ENCODE measurements at regions not wholly inside any gene's neighbourhood (a gene's known extent, or its start where the extent isn't known, plus 50 kb on each side); places are given as distances from the start of the nearest gene placed in this dataset.

DNA sequence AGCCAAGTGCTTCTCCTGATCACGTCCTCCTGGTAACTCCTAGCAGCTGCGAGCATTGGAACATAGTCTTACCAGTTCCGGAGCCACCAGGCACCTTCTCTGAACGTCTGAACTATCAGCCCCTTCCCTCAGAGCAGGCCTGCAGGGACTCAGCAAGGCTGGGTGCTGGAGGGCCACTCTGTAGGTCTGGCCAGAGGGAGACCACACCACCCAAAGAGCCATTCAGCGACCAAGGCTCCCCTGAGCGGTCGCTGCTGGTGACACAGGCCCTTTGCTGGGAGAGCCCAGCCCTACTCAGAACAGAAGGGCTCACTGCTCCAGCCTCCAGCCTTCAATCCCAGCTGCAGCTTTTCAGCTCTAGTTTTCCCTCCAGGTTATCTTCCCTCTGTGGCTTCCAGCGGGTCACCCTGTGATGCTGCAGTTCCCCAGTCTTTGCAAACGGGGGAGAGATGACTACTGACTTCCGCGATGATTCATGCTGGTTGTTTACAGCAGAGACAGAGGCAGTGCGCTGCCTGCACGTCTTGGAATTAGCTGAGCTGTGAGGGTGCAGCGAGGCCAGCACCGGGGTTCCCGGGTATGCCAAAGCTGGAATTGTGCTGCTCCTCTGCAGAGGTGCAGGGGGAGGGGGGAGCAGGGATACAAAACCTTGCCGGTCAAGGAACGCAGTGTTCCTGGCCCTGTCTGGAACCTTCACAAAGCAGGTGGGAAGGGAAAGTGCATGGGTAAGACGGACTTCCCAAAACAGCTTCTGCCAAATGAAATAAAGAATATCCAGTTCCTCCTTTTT is 161.4 kb downstream of the LY86 start:
- no peaks in the 10 kb centered on the region for H3K9me3 Mint-ChIP-seq (ENCODE audit: low read depth, unreplicated experiment)
- peaks cover 8% of the 10 kb centered on the region for H3K4me1 Mint-ChIP-seq (ENCODE audit: low read depth, unreplicated experiment)
- no peaks in the 10 kb centered on the region for H3K27me3 Mint-ChIP-seq (ENCODE audit: unreplicated experiment)
- DNase-seq: peak; percentile 40
- peak overlapping the region; percentile 54 for H3K4me3 Mint-ChIP-seq (ENCODE audit: low read depth, unreplicated experiment)
- H3K27ac Mint-ChIP-seq (ENCODE audit: unreplicated experiment): no peak overlapping the region
- intact Hi-C loops (cut with micrococcal nuclease; ENCODE audit: unreplicated experiment): no loop called here
- H3K36me3 Mint-ChIP-seq (ENCODE audit: insufficient read depth, unreplicated experiment): peaks cover 5% of the 10 kb centered on the region
- BruUV-seq (replicated peaks): no TSS peak
- TF ChIP-seq, protein P1, sequence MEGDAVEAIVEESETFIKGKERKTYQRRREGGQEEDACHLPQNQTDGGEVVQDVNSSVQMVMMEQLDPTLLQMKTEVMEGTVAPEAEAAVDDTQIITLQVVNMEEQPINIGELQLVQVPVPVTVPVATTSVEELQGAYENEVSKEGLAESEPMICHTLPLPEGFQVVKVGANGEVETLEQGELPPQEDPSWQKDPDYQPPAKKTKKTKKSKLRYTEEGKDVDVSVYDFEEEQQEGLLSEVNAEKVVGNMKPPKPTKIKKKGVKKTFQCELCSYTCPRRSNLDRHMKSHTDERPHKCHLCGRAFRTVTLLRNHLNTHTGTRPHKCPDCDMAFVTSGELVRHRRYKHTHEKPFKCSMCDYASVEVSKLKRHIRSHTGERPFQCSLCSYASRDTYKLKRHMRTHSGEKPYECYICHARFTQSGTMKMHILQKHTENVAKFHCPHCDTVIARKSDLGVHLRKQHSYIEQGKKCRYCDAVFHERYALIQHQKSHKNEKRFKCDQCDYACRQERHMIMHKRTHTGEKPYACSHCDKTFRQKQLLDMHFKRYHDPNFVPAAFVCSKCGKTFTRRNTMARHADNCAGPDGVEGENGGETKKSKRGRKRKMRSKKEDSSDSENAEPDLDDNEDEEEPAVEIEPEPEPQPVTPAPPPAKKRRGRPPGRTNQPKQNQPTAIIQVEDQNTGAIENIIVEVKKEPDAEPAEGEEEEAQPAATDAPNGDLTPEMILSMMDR (IDR thresholded peaks at IDR 0.05; ENCODE audit: unreplicated experiment): no peak
- CTCF ChIA-PET: interaction anchor here (0.5 to 0.7 kb wide), 2 partner anchors 356 to 492 kb away, joined by 3 to 6 read pairs; no protein-coding TSS in a partner anchor

DNA sequence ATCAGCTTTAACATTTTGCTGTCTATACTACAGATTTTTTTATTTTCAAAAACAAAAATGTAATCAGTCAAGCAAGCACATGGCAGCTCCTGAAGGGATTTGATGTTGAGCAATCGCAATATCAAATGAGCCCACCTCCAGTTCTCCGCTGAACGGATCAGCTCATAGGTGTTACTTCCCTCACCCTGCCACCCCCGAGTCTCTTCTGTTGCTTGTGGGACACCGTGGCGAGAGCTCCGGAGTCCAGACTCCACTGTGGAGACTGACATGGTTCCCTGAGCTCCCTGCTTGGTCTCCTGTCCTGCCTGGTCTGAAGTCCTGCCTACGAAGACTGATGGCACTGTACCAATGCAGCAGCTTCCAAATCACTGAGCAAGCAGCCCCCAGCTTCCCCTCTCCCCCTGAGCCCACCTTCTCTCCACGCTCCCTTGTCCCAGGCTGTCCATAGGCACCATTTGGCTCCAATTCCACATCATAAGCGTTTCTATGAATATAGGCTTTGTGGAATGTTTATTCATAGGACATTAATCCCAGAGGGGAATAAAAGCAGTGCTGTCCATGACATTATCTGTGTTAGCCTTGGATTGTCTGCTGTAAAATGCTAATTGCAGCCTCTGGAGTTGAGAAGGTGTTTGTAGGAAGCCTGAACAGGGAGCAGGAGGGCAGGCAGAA is 162.2 kb downstream of the LY86 start:
- Mint-ChIP-seq H3K36me3 (ENCODE audit: insufficient read depth, unreplicated experiment) (peaks cover 5% of the 10 kb centered on the region), H3K9me3 (ENCODE audit: low read depth, unreplicated experiment) (no peaks in the 10 kb centered on the region), H3K4me1 (ENCODE audit: low read depth, unreplicated experiment) (peaks cover 8% of the 10 kb centered on the region), H3K27ac (ENCODE audit: unreplicated experiment) (peak overlapping the region; percentile 52), H3K4me3 (ENCODE audit: low read depth, unreplicated experiment) (no peak overlapping the region), H3K27me3 (ENCODE audit: unreplicated experiment) (no peaks in the 10 kb centered on the region)
- DNase-seq: no peak
- CTCF ChIA-PET: interaction anchor here (0.5 to 0.7 kb wide), 2 partner anchors 355 to 491 kb away, joined by 3 to 6 read pairs; no protein-coding TSS in a partner anchor
- TF ChIP-seq, protein P1 (IDR thresholded peaks at IDR 0.05; ENCODE audit: unreplicated experiment): no peak
- no TSS peak for BruUV-seq (replicated peaks)
- intact Hi-C loops (cut with micrococcal nuclease; ENCODE audit: unreplicated experiment): no loop called here

DNA sequence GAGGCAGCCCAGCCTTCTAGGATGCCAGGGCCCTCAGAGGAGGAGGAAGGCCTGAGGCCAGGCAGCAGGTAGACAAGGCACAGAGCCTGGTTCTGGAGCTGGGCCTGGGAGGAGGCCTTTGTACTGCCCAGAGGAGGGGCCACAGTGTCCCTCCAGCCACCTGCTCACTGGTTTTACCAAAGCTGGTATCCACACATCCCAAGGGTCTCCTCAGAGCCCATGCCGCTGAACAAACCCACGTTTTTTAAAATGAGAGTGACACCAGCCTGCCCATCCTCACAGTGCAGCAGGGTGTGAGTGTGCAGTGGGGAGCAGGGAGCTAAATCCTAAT is 162.7 kb downstream of the LY86 start:
- H3K27ac Mint-ChIP-seq (ENCODE audit: unreplicated experiment): peak overlapping the region; percentile 52
- H3K9me3 Mint-ChIP-seq (ENCODE audit: low read depth, unreplicated experiment): no peaks in the 10 kb centered on the region
- TF ChIP-seq, protein P1 (IDR thresholded peaks at IDR 0.05; ENCODE audit: unreplicated experiment): no peak
- H3K36me3 Mint-ChIP-seq (ENCODE audit: insufficient read depth, unreplicated experiment): peaks cover 5% of the 10 kb centered on the region
- intact Hi-C loops (cut with micrococcal nuclease; ENCODE audit: unreplicated experiment): no loop called here
- H3K4me3 Mint-ChIP-seq (ENCODE audit: low read depth, unreplicated experiment): no peak overlapping the region
- DNase-seq: no peak
- no TSS peak for BruUV-seq (replicated peaks)
- peaks cover 8% of the 10 kb centered on the region for H3K4me1 Mint-ChIP-seq (ENCODE audit: low read depth, unreplicated experiment)
- no peaks in the 10 kb centered on the region for H3K27me3 Mint-ChIP-seq (ENCODE audit: unreplicated experiment)
- CTCF ChIA-PET: no interaction called here

DNA sequence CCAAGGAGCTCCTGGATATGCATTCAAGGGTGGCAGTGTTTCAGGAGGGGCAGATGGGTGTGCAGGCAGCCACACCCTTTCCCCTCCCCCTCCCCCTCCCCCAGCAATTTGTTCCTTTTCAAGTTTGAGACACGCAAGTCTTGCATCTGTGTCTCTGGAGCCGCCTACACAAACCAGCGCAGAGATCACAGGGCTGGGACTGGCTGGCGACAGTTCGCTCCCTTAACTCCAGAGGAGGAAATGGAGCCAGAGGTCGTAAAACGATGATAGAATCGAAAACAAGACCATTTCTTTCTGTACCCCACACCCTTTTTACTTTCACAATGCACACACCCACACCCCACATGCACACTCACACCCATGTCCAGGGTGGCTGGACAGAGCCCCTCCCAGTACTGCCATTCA is 163.1 kb downstream of the LY86 start:
- Mint-ChIP-seq H3K27me3 (ENCODE audit: unreplicated experiment) (no peaks in the 10 kb centered on the region), H3K36me3 (ENCODE audit: insufficient read depth, unreplicated experiment) (peaks cover 5% of the 10 kb centered on the region), H3K4me3 (ENCODE audit: low read depth, unreplicated experiment) (no peak overlapping the region), H3K9me3 (ENCODE audit: low read depth, unreplicated experiment) (no peaks in the 10 kb centered on the region), H3K27ac (ENCODE audit: unreplicated experiment) (no peak overlapping the region), H3K4me1 (ENCODE audit: low read depth, unreplicated experiment) (peaks cover 8% of the 10 kb centered on the region)
- BruUV-seq (replicated peaks): no TSS peak
- intact Hi-C loops (cut with micrococcal nuclease; ENCODE audit: unreplicated experiment): no loop called here
- TF ChIP-seq, protein P1 (IDR thresholded peaks at IDR 0.05; ENCODE audit: unreplicated experiment): no peak
- DNase-seq: no peak
- CTCF ChIA-PET: no interaction called here

Measured in Calu3 (cell line).